ENCODE measurements at regions not wholly inside any gene's neighbourhood (a gene's known extent, or its start where the extent isn't known, plus 50 kb on each side); places are given as distances from the start of the nearest gene placed in this dataset.

DNA sequence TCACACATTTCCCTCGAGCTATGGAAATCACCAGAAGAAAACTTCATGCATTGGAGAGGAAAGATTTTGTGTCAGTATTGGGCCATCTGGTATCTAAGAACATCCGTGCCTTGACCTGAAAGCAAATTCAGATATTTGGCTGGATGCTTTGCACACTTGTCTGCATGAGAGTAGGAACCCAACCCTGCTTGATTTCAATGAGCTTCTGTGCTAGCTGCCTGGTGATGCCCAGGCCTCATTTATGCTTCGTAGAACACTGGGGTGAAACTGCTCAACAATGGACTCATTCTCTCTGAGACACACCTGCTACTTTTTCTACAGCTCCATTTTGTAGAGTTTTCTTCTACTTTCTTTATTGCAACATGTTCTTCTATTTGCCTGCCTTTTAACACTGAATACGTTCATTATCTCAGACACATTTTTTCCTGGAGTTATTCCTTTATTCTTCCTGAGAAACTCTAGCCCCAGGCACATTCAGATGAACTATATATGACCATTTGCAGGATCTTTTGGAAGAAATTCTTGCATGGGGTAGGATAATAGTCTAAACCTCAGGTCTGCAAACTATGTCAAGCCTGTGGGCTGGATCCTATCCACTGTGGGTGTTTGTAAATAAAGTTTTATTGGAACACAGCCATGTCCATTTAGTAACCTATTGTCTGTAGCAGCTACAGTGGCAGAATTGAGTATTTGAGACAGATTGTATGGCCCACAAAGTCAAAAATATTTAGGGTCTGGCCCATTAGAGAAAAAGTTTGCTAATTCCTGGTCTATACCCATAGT is 83.8 kb upstream of the CLCN4 start:
- TF ChIP-seq, protein P1, sequence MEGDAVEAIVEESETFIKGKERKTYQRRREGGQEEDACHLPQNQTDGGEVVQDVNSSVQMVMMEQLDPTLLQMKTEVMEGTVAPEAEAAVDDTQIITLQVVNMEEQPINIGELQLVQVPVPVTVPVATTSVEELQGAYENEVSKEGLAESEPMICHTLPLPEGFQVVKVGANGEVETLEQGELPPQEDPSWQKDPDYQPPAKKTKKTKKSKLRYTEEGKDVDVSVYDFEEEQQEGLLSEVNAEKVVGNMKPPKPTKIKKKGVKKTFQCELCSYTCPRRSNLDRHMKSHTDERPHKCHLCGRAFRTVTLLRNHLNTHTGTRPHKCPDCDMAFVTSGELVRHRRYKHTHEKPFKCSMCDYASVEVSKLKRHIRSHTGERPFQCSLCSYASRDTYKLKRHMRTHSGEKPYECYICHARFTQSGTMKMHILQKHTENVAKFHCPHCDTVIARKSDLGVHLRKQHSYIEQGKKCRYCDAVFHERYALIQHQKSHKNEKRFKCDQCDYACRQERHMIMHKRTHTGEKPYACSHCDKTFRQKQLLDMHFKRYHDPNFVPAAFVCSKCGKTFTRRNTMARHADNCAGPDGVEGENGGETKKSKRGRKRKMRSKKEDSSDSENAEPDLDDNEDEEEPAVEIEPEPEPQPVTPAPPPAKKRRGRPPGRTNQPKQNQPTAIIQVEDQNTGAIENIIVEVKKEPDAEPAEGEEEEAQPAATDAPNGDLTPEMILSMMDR (IDR thresholded peaks at IDR 0.05), result no peak
- H3K27ac ChIP-seq, result no peak overlapping the region
- H2AFZ ChIP-seq, result no peak overlapping the region
- peaks cover 9% of the 10 kb centered on the region for H3K4me1 ChIP-seq
- H3K36me3 ChIP-seq (ENCODE audit: control insufficient read depth, insufficient read depth, low read length), result no peaks in the 10 kb centered on the region
- H3K4me2 ChIP-seq (ENCODE audit: low read length), result no peak overlapping the region
- H3K9me3 ChIP-seq (ENCODE audit: control insufficient read depth, low read length), result no peaks in the 10 kb centered on the region
- no peak overlapping the region for H3K9ac ChIP-seq
- H3K27me3 ChIP-seq (ENCODE audit: control insufficient read depth, insufficient read depth, low read length), result no peaks in the 10 kb centered on the region
- no peak overlapping the region for H3K4me3 ChIP-seq (ENCODE audit: low read depth, low read length)
- H3K79me2 ChIP-seq, result no peaks in the 10 kb centered on the region

DNA sequence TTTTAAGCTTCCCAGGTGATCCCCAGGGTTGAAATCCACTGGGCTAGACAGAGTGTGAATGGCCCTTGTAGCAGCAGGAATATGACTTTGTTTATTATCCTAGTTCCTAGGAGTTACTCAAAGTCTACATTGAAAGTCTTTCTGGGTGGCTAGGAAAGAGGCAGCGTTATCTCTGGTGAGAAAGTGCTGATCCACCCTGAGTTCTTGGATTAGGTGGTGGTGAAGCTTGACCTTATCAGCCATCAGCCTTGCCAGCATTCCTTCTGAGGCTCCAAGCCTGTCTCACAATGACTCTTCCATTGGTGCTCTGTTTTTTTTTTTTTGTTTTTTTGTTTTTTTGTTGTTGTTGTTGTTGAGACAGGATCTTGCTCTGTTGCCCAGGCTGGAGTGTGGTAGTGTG is 83.1 kb upstream of the CLCN4 start:
- no peak overlapping the region for H3K27ac ChIP-seq

DNA sequence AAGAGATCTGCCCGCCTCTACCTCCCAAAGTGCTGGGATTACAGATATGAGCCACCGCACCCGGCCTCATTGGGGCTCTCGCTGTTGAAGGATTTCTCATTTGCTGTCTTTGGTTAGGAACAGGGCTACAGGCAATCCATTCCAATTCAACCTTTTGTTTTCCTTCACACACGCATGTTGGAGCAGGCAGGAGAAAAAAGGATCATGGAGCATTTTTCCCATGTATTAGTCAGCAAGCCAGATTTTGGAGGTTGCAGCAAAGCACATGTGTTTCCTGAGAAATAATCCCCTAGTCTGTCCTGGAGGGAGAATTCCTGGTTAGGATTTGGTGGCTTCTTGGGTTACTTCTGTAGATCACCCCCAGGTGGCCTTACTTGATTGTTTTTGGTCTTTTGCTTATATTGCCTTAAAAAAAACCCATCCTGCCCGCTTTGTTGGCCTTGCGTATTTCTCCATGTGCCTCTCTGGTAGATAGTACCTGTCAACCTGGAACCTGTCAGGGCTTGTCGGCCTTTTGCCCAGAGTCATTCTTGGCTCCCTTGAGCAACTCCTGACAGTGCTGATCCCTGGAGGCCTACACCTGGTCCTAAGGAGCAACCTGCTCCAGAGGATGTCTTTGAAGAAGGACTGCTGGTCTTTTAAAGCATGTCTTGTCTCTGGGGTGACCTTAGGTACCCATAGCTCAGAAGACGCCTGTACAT is 82.4 kb upstream of the CLCN4 start:
- Histone ChIP-seq H2AFZ (no peak overlapping the region), H3K9me3 (ENCODE audit: control insufficient read depth, low read length) (no peaks in the 10 kb centered on the region), H3K79me2 (no peaks in the 10 kb centered on the region), H3K36me3 (ENCODE audit: control insufficient read depth, insufficient read depth, low read length) (no peaks in the 10 kb centered on the region), H3K27ac (no peak overlapping the region), H3K9ac (no peak overlapping the region), H3K4me2 (ENCODE audit: low read length) (no peak overlapping the region), H3K4me1 (peaks cover 2% of the 10 kb centered on the region), H3K4me3 (ENCODE audit: low read depth, low read length) (no peak overlapping the region), H3K27me3 (ENCODE audit: control insufficient read depth, insufficient read depth, low read length) (no peaks in the 10 kb centered on the region)
- TF ChIP-seq, protein P1 (IDR thresholded peaks at IDR 0.05), result no peak

More for the DNA sequence above, 83.1 kb upstream of the CLCN4 start:
- H2AFZ ChIP-seq, result no peak overlapping the region
- TF ChIP-seq, protein P1 (IDR thresholded peaks at IDR 0.05), result no peak
- H3K9me3 ChIP-seq (ENCODE audit: control insufficient read depth, low read length), result no peaks in the 10 kb centered on the region
- no peaks in the 10 kb centered on the region for H3K79me2 ChIP-seq
- no peak overlapping the region for H3K4me2 ChIP-seq (ENCODE audit: low read length)
- no peaks in the 10 kb centered on the region for H3K27me3 ChIP-seq (ENCODE audit: control insufficient read depth, insufficient read depth, low read length)
- H3K4me1 ChIP-seq, result peaks cover 4% of the 10 kb centered on the region
- no peak overlapping the region for H3K4me3 ChIP-seq (ENCODE audit: low read depth, low read length)
- H3K9ac ChIP-seq, result no peak overlapping the region
- H3K36me3 ChIP-seq (ENCODE audit: control insufficient read depth, insufficient read depth, low read length), result no peaks in the 10 kb centered on the region

DNA sequence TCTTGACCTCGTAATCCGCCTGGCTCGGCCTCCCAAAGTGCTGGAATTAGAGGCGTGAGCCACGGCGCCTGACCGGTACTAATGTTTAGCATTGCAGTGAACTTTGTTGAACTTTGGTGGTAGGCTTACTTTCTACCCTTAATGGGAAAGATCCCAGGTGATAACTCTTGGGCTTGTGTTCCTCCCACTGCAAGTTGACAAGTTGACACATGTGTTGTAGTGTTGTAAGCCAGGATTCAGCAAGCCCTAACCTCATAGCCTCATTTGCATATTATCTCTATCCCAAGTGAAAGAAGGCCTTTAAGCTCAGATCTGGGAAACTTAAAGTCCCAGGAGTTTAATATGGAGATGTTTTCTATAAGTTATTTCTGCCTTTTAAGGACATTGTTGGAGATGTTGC is 80.0 kb upstream of the CLCN4 start:
- no peaks in the 10 kb centered on the region for H3K9me3 ChIP-seq (ENCODE audit: control insufficient read depth, low read length)
- H3K4me3 ChIP-seq (ENCODE audit: low read depth, low read length), result no peak overlapping the region
- H3K36me3 ChIP-seq (ENCODE audit: control insufficient read depth, insufficient read depth, low read length), result no peaks in the 10 kb centered on the region
- no peak overlapping the region for H3K27ac ChIP-seq
- H2AFZ ChIP-seq, result no peak overlapping the region
- TF ChIP-seq, protein P1 (IDR thresholded peaks at IDR 0.05), result no peak
- no peak overlapping the region for H3K9ac ChIP-seq
- no peaks in the 10 kb centered on the region for H3K79me2 ChIP-seq
- H3K27me3 ChIP-seq (ENCODE audit: control insufficient read depth, insufficient read depth, low read length), result no peaks in the 10 kb centered on the region
- H3K4me1 ChIP-seq, result peaks cover 2% of the 10 kb centered on the region
- H3K4me2 ChIP-seq (ENCODE audit: low read length), result no peak overlapping the region
